Small intestine (tissue), 7 donors: ENCODE measurements at regions not wholly inside any gene's neighbourhood (a gene's known extent, or its start where the extent isn't known, plus 50 kb on each side); places are given as distances from the start of the nearest gene placed in this dataset.

Source experiments
- DNase-seq, 2 donors: peaks; one replicate each; pipeline versions ENCODE4 v3.0.0 to v3.0.0-alpha.2; 2013
- FAIRE-seq: peaks from 2 replicates; lab custom pipeline; 2012; peaks lifted over from hg19 to GRCh38; lab: Jason Lieb, UNC
- H3K27ac ChIP-seq, 3 donors: one replicate each; pipeline ENCODE4 v1.5.1; 2013; ENCODE audit warnings: low read length in 2 of 3, mild to moderate bottlenecking in 2 of 3, control low read depth in 1 of 3, inconsistent platforms in 1 of 3, low read depth in 1 of 3, moderate library complexity in 1 of 3
- H3K27me3 ChIP-seq, 3 donors: one replicate each; pipeline ENCODE4 v1.6.1; 2013; ENCODE audit warnings: low read length in 3 of 3, inconsistent platforms in 1 of 3; ENCODE audit not compliant: control insufficient read depth in 3 of 3, insufficient read depth in 3 of 3
- H3K36me3 ChIP-seq, 3 donors: one replicate each; pipeline ENCODE4 v1.6.1; 2013; ENCODE audit warnings: low read length in 3 of 3, inconsistent platforms in 1 of 3, low read depth in 1 of 3, mild to moderate bottlenecking in 1 of 3, moderate library complexity in 1 of 3; ENCODE audit not compliant: control insufficient read depth in 3 of 3, insufficient read depth in 2 of 3
- H3K4me1 ChIP-seq, 3 donors: one replicate each; pipeline ENCODE4 v1.6.1; 2013; ENCODE audit warnings: low read length in 2 of 3, inconsistent platforms in 1 of 3, low read depth in 1 of 3, mild to moderate bottlenecking in 1 of 3, moderate library complexity in 1 of 3; ENCODE audit not compliant: control insufficient read depth in 3 of 3, insufficient read depth in 2 of 3
- H3K4me3 ChIP-seq, 3 donors: one replicate each; pipeline ENCODE4 v1.5.1; 2013; ENCODE audit warnings: low read length in 3 of 3, control low read depth in 1 of 3, inconsistent platforms in 1 of 3, low read depth in 1 of 3, mild to moderate bottlenecking in 1 of 3, moderate library complexity in 1 of 3
- H3K9me3 ChIP-seq, 2 donors: one replicate each; pipeline ENCODE4 v1.6.1; 2013; ENCODE audit warnings: low read depth in 1 of 2, low read length in 1 of 2; ENCODE audit not compliant: control insufficient read depth in 2 of 2, insufficient read depth in 1 of 2
- WGBS, 3 donors: extraction: QIAGEN DNeasy Blood & Tissue Kit; methylation state at CpG; one replicate each; pipeline ENCODE4 v1.1.7; 2013; 5-methylcytosine and 5-hydroxymethylcytosine counted together
- donor health status: healthy with polysubstance abuse.
- donor health status: control.
- donor health status: control.
- donor health status: Bipolar disorder and iron deficiency.
- donor health status: healthy.

GRCh38 chr6:62711750-62712149, 425.7 kb upstream of the KHDRBS2 start:
- Histone ChIP-seq H3K36me3 (no peaks in the 10 kb centered on the region), H3K9me3 (peaks cover 0 to 12% of the 10 kb centered on the region in 2 donors), H3K4me3 (no peak overlapping the region), H3K4me1 (no peaks in the 10 kb centered on the region), H3K27me3 (no peaks in the 10 kb centered on the region), H3K27ac (no peak overlapping the region)
- WGBS, 3 donors = 95 to 98% (median 97%) methylated on average over 1 of the region's 1 CpG
- FAIRE-seq (no peak), DNase-seq (no peak)

- WGBS, 3 donors = 78 to 94% (median 89%) methylated on average over 1 of the region's 1 CpG
- Histone ChIP-seq H3K36me3 (no peaks in the 10 kb centered on the region), H3K4me3 (no peak overlapping the region), H3K27me3 (no peaks in the 10 kb centered on the region), H3K4me1 (no peaks in the 10 kb centered on the region), H3K27ac (no peak overlapping the region), H3K9me3 (peaks cover 0 to 13% of the 10 kb centered on the region in 2 donors)
- no peak for FAIRE-seq
- no peak for DNase-seq
These were observed 421.9 kb upstream of the KHDRBS2 start for GRCh38 chr6:62707914-62708313.

- Histone ChIP-seq H3K27me3 (no peaks in the 10 kb centered on the region), H3K36me3 (no peaks in the 10 kb centered on the region), H3K27ac (no peak overlapping the region), H3K9me3 (peaks cover 0 to 13% of the 10 kb centered on the region in 2 donors), H3K4me1 (no peaks in the 10 kb centered on the region), H3K4me3 (no peak overlapping the region)
- FAIRE-seq (no peak), DNase-seq (no peak)
- 89 to 93% (median 90%) methylated on average over 1 of the region's 1 CpG for WGBS, 3 donors
These were observed 421.1 kb upstream of the KHDRBS2 start for GRCh38 chr6:62707156-62707555.

- no peaks in the 10 kb centered on the region for H3K4me1 ChIP-seq
- H3K9me3 ChIP-seq = peaks cover 0 to 3% of the 10 kb centered on the region in 2 donors
- no peaks in the 10 kb centered on the region for H3K27me3 ChIP-seq
- WGBS, 3 donors = 66 to 79% (median 66%) methylated on average over 4 of the region's 4 CpGs
- DNase-seq (no peak), FAIRE-seq (no peak)
- no peak overlapping the region for H3K4me3 ChIP-seq
- no peaks in the 10 kb centered on the region for H3K36me3 ChIP-seq
- H3K27ac ChIP-seq = no peak overlapping the region
These were observed 397.0 kb upstream of the KHDRBS2 start for GRCh38 chr6:62683063-62683462.

GRCh38 chr6:62681108-62681507, 395.1 kb upstream of the KHDRBS2 start:
- 13 to 45% (median 21%) methylated on average over 1 of the region's 1 CpG for WGBS, 3 donors
- FAIRE-seq (no peak), DNase-seq (no peak)
- H3K27ac ChIP-seq = no peak overlapping the region
- no peak overlapping the region for H3K4me3 ChIP-seq
- no peaks in the 10 kb centered on the region for H3K27me3 ChIP-seq
- H3K9me3 ChIP-seq = peaks cover 0 to 7% of the 10 kb centered on the region in 2 donors
- no peaks in the 10 kb centered on the region for H3K4me1 ChIP-seq
- H3K36me3 ChIP-seq = no peaks in the 10 kb centered on the region

- Histone ChIP-seq H3K4me1 (no peaks in the 10 kb centered on the region), H3K9me3 (peaks cover 0 to 3% of the 10 kb centered on the region in 2 donors), H3K36me3 (no peaks in the 10 kb centered on the region), H3K27me3 (no peaks in the 10 kb centered on the region), H3K27ac (no peak overlapping the region), H3K4me3 (no peak overlapping the region)
- DNase-seq = no peak
- no peak for FAIRE-seq
These were observed 387.0 kb upstream of the KHDRBS2 start for GRCh38 chr6:62672989-62673388.

GRCh38 chr6:62670490-62671223, 384.6 kb upstream of the KHDRBS2 start:
- no peaks in the 10 kb centered on the region for H3K27me3 ChIP-seq
- 72 to 80% (median 73%) methylated on average over 2 of the region's 2 CpGs for WGBS, 3 donors
- FAIRE-seq (no peak), DNase-seq (no peak)
- no peak overlapping the region for H3K27ac ChIP-seq
- H3K4me1 ChIP-seq = no peaks in the 10 kb centered on the region
- H3K4me3 ChIP-seq = no peak overlapping the region
- H3K36me3 ChIP-seq = no peaks in the 10 kb centered on the region
- no peaks in the 10 kb centered on the region for H3K9me3 ChIP-seq

- Histone ChIP-seq H3K27me3 (no peaks in the 10 kb centered on the region), H3K4me3 (no peak overlapping the region), H3K4me1 (no peaks in the 10 kb centered on the region), H3K27ac (no peak overlapping the region), H3K9me3 (no peaks in the 10 kb centered on the region), H3K36me3 (no peaks in the 10 kb centered on the region)
- FAIRE-seq (no peak), DNase-seq (no peak)
These were observed 383.8 kb upstream of the KHDRBS2 start for GRCh38 chr6:62669831-62670230.
